ENCODE measurements at regions not wholly inside any gene's neighbourhood (a gene's known extent, or its start where the extent isn't known, plus 50 kb on each side); places are given as distances from the start of the nearest gene placed in this dataset.

GRCh38 chr2:223386189-223386588 is 216.0 kb downstream of the SCG2 start:
- TF ChIP-seq CTCF (IDR thresholded peaks at IDR 0.05 in 4 of 5, conservative IDR thresholded peaks at IDR 0.05 in 1 of 5): no peak
- TF ChIP-seq POLR2A (IDR thresholded peaks at IDR 0.05): no peak

All from gastrocnemius medialis (tissue), 4 donors.